ENCODE measurements at regions not wholly inside any gene's neighbourhood (a gene's known extent, or its start where the extent isn't known, plus 50 kb on each side); places are given as distances from the start of the nearest gene placed in this dataset.
"Not testable (repeated sequence)": the region's sequence is repeated elsewhere in the genome, so short reads cannot be mapped to it uniquely, and the experiment has no call there.

GRCh38 chr2:15756011-15756550 is 164.4 kb downstream of the DDX1 start:
- H3K36me3 Mint-ChIP-seq (ENCODE audit: low read depth): peaks cover 2% of the 10 kb centered on the region
- peaks cover 11% of the 10 kb centered on the region for H3K27me3 Mint-ChIP-seq (ENCODE audit: low read depth)
- no peak overlapping the region for H3K27ac Mint-ChIP-seq (ENCODE audit: unreplicated experiment)
- no peak for TF ChIP-seq CTCF (IDR thresholded peaks at IDR 0.05)
- H3K4me1 Mint-ChIP-seq (ENCODE audit: low read depth): no peaks in the 10 kb centered on the region
- H3K9me3 Mint-ChIP-seq (ENCODE audit: low read depth): peaks cover 6% of the 10 kb centered on the region
- no peak for DNase-seq (ENCODE audit: low spot score)
- H3K4me3 Mint-ChIP-seq (ENCODE audit: unreplicated experiment): no peak overlapping the region

- TF ChIP-seq CTCF (IDR thresholded peaks at IDR 0.05): no peak
Measured at GRCh38 chr2:15756882-15757819, 165.5 kb downstream of the DDX1 start.

GRCh38 chr2:15757820-15758586 is 166.3 kb downstream of the DDX1 start:
- Mint-ChIP-seq H3K4me3 (ENCODE audit: unreplicated experiment) (no peak overlapping the region), H3K27me3 (ENCODE audit: low read depth) (peaks cover 12% of the 10 kb centered on the region), H3K4me1 (ENCODE audit: low read depth) (peaks cover under 1% of the 10 kb centered on the region), H3K9me3 (ENCODE audit: low read depth) (peaks cover 6% of the 10 kb centered on the region), H3K36me3 (ENCODE audit: low read depth) (peaks cover 2% of the 10 kb centered on the region), H3K27ac (ENCODE audit: unreplicated experiment) (no peak overlapping the region)
- TF ChIP-seq CTCF (IDR thresholded peaks at IDR 0.05): no peak
- no peak for DNase-seq (ENCODE audit: low spot score)

More at GRCh38 chr2:15756882-15757819, 165.5 kb downstream of the DDX1 start:
- Mint-ChIP-seq H3K27me3 (ENCODE audit: low read depth) (peaks cover 13% of the 10 kb centered on the region), H3K9me3 (ENCODE audit: low read depth) (peaks cover 6% of the 10 kb centered on the region), H3K27ac (ENCODE audit: unreplicated experiment) (no peak overlapping the region), H3K4me1 (ENCODE audit: low read depth) (no peaks in the 10 kb centered on the region), H3K4me3 (ENCODE audit: unreplicated experiment) (no peak overlapping the region), H3K36me3 (ENCODE audit: low read depth) (peaks cover 2% of the 10 kb centered on the region)
- DNase-seq (ENCODE audit: low spot score): no peak

GRCh38 chr2:15758848-15759247 is 167.2 kb downstream of the DDX1 start:
- peaks cover 2% of the 10 kb centered on the region for H3K36me3 Mint-ChIP-seq (ENCODE audit: low read depth)
- no peak for DNase-seq (ENCODE audit: low spot score)
- TF ChIP-seq CTCF (IDR thresholded peaks at IDR 0.05): no peak
- H3K27me3 Mint-ChIP-seq (ENCODE audit: low read depth): peaks cover 16% of the 10 kb centered on the region
- H3K4me3 Mint-ChIP-seq (ENCODE audit: unreplicated experiment): no peak overlapping the region
- no peak overlapping the region for H3K27ac Mint-ChIP-seq (ENCODE audit: unreplicated experiment)
- H3K4me1 Mint-ChIP-seq (ENCODE audit: low read depth): peaks cover 5% of the 10 kb centered on the region
- peaks cover 6% of the 10 kb centered on the region for H3K9me3 Mint-ChIP-seq (ENCODE audit: low read depth)

GRCh38 chr2:15759385-15759784 is 167.7 kb downstream of the DDX1 start:
- Mint-ChIP-seq H3K9me3 (ENCODE audit: low read depth) (peaks cover 6% of the 10 kb centered on the region), H3K4me3 (ENCODE audit: unreplicated experiment) (no peak overlapping the region), H3K36me3 (ENCODE audit: low read depth) (peaks cover 2% of the 10 kb centered on the region), H3K27me3 (ENCODE audit: low read depth) (peaks cover 16% of the 10 kb centered on the region), H3K27ac (ENCODE audit: unreplicated experiment) (no peak overlapping the region), H3K4me1 (ENCODE audit: low read depth) (peaks cover 5% of the 10 kb centered on the region)
- DNase-seq (ENCODE audit: low spot score): no peak
- no peak for TF ChIP-seq CTCF (IDR thresholded peaks at IDR 0.05)

GRCh38 chr2:15759791-15760190 is 168.1 kb downstream of the DDX1 start:
- not testable (repeated sequence) for H3K4me1 Mint-ChIP-seq (ENCODE audit: low read depth); H3K4me3 Mint-ChIP-seq (ENCODE audit: unreplicated experiment); H3K9me3 Mint-ChIP-seq (ENCODE audit: low read depth); H3K27ac Mint-ChIP-seq (ENCODE audit: unreplicated experiment); DNase-seq (ENCODE audit: low spot score); H3K36me3 Mint-ChIP-seq (ENCODE audit: low read depth)
- H3K27me3 Mint-ChIP-seq (ENCODE audit: low read depth): peaks cover 17% of the 10 kb centered on the region

All from chondrocyte (in vitro differentiated cells).